Osteocyte (in vitro differentiated cells): ENCODE measurements at regions not wholly inside any gene's neighbourhood (a gene's known extent, or its start where the extent isn't known, plus 50 kb on each side); places are given as distances from the start of the nearest gene placed in this dataset.

Experiments
- DNase-seq: peaks from one replicate; pipeline ENCODE4 v3.0.0; 2021; ENCODE audit warnings: mixed read lengths; ENCODE audit not compliant: unreplicated experiment; ENCODE audit errors: extremely low spot score
- H3K27ac Mint-ChIP-seq: one replicate; pipeline ENCODE4 v1.8.0; 2021; ENCODE audit warnings: mild to moderate bottlenecking, mixed read lengths; ENCODE audit not compliant: unreplicated experiment
- H3K27me3 Mint-ChIP-seq: one replicate; pipeline ENCODE4 v1.8.0; 2021; ENCODE audit warnings: mixed read lengths; ENCODE audit not compliant: unreplicated experiment
- H3K36me3 Mint-ChIP-seq: one replicate; pipeline ENCODE4 v1.8.0; 2021; ENCODE audit warnings: mixed read lengths; ENCODE audit not compliant: unreplicated experiment
- H3K4me1 Mint-ChIP-seq: one replicate; pipeline ENCODE4 v1.8.0; 2021; ENCODE audit warnings: mixed read lengths; ENCODE audit not compliant: unreplicated experiment
- H3K4me3 Mint-ChIP-seq: one replicate; pipeline ENCODE4 v1.8.0; 2021; ENCODE audit warnings: mild to moderate bottlenecking, moderate library complexity, mixed read lengths; ENCODE audit not compliant: unreplicated experiment
- H3K9me3 Mint-ChIP-seq: one replicate; pipeline ENCODE4 v1.8.0; 2021; ENCODE audit warnings: mixed read lengths; ENCODE audit not compliant: unreplicated experiment
- CTCF ChIP-seq: fragments of 200-600 bp; sonication (generic); IDR thresholded peaks from 2 replicates; pipeline ENCODE4 v1.5.0; 2021; ENCODE audit warnings: antibody characterized with exemption, mild to moderate bottlenecking, moderate library complexity

- no peak for DNase-seq
- H3K36me3 Mint-ChIP-seq: no peaks in the 10 kb centered on the region
- no peak for TF ChIP-seq CTCF
- H3K27ac Mint-ChIP-seq: no peak overlapping the region
- H3K4me1 Mint-ChIP-seq: no peaks in the 10 kb centered on the region
- no peak overlapping the region for H3K4me3 Mint-ChIP-seq
- H3K9me3 Mint-ChIP-seq: no peaks in the 10 kb centered on the region
- H3K27me3 Mint-ChIP-seq: no peaks in the 10 kb centered on the region
Measured at GRCh38 chr10:133021116-133021962, 66.4 kb upstream of the ADGRA1 start.

- Mint-ChIP-seq H3K27ac (no peak overlapping the region), H3K27me3 (no peaks in the 10 kb centered on the region), H3K36me3 (no peaks in the 10 kb centered on the region), H3K9me3 (no peaks in the 10 kb centered on the region), H3K4me1 (no peaks in the 10 kb centered on the region), H3K4me3 (no peak overlapping the region)
- DNase-seq: no peak
- TF ChIP-seq CTCF: no peak
Measured at GRCh38 chr10:133020193-133020817, 67.4 kb upstream of the ADGRA1 start.

DNA sequence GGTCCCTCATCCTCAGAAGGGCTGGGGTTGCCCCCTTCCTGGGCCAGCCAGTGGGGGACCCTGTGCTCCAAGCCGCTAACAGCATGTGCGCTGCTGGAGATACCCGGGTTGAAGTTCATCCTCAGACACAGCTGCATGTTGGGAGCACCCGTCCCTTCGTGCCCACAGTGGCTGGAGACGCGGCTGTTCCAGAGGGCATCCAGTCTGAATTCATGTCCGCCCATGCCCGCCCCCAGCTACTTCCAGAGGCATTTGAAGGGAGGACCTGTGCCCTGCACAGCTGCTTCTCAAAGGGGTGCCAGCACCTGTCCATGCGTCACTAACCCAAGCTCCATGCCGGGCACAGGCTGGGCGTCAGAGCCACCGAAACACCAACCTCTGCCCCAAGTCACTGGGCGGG is 68.1 kb upstream of the ADGRA1 start:
- Mint-ChIP-seq H3K4me3 (no peak overlapping the region), H3K27ac (no peak overlapping the region), H3K4me1 (no peaks in the 10 kb centered on the region), H3K27me3 (no peaks in the 10 kb centered on the region), H3K36me3 (no peaks in the 10 kb centered on the region), H3K9me3 (no peaks in the 10 kb centered on the region)
- no peak for TF ChIP-seq CTCF
- DNase-seq: no peak

DNA sequence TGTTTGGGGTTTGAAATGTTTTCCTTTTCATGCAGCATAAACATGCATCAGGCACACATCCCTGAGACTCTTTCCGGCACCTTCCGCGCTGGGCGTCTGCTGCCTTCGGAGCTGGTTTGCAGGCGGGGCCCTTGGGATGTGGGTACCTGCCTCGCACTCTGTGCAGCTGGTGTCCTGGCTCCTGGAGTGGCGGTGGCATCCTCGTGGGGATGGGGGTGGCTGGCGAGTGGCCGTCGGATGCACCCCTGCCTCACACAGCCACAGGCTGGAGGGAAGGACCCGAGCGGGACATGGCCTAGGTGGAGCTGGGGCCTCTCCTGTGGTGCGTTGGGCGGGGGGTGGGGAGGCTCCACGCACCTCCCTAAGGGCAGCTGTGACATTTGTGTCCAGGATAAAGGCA is 68.5 kb upstream of the ADGRA1 start:
- TF ChIP-seq CTCF: no peak
- no peaks in the 10 kb centered on the region for H3K9me3 Mint-ChIP-seq
- H3K27ac Mint-ChIP-seq: no peak overlapping the region
- H3K4me3 Mint-ChIP-seq: no peak overlapping the region
- no peaks in the 10 kb centered on the region for H3K27me3 Mint-ChIP-seq
- no peak for DNase-seq
- no peaks in the 10 kb centered on the region for H3K36me3 Mint-ChIP-seq
- H3K4me1 Mint-ChIP-seq: no peaks in the 10 kb centered on the region

GRCh38 chr10:133018491-133018890 is 69.2 kb upstream of the ADGRA1 start:
- H3K27ac Mint-ChIP-seq: no peak overlapping the region

More at GRCh38 chr10:133018491-133018890, 69.2 kb upstream of the ADGRA1 start:
- Mint-ChIP-seq H3K4me1 (no peaks in the 10 kb centered on the region), H3K4me3 (no peak overlapping the region), H3K27me3 (no peaks in the 10 kb centered on the region), H3K9me3 (no peaks in the 10 kb centered on the region), H3K36me3 (no peaks in the 10 kb centered on the region)
- DNase-seq: no peak
- TF ChIP-seq CTCF: no peak
